ENCODE measurements at regions not wholly inside any gene's neighbourhood (a gene's known extent, or its start where the extent isn't known, plus 50 kb on each side); places are given as distances from the start of the nearest gene placed in this dataset.

DNA sequence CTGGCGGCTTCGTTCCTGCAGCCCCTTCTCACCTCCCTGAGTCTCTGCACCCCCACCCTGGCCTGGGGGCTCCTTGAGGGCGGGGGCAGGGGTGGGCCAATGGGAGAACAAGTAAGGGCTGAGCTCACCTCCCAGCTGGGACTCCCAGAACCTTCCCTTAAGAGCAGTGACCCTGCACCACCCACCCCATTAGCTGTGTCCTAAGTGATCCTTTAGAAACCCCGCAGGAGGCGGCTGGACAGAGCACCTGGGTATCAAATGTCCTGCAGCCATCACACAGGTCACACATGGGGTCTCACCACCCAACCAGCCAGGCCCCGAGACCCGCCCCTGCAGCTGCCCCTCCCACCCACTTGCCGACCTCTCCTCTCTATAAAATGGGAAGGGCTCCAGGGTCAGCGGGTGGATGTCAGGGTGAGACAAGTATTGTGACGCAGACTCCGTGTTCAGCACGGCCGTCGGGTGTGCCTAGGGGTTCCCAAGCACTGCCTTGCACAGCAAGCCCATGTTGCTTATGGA, 151.2 kb upstream of the C14orf180 start:
- DNase-seq: no peak
- H3K36me3 Mint-ChIP-seq (ENCODE audit: unreplicated experiment): peaks cover 6% of the 10 kb centered on the region
- peaks cover 8% of the 10 kb centered on the region for H3K4me1 Mint-ChIP-seq (ENCODE audit: low read depth, unreplicated experiment)
- H3K4me3 Mint-ChIP-seq (ENCODE audit: unreplicated experiment): no peak overlapping the region
- peaks cover 11% of the 10 kb centered on the region for H3K9me3 Mint-ChIP-seq (ENCODE audit: unreplicated experiment)
- peaks cover 20% of the 10 kb centered on the region for H3K27me3 Mint-ChIP-seq (ENCODE audit: unreplicated experiment)
- H3K27ac Mint-ChIP-seq (ENCODE audit: unreplicated experiment): no peak overlapping the region
- TF ChIP-seq CTCF (IDR thresholded peaks at IDR 0.05; ENCODE audit: partially characterized antibody, unreplicated experiment): no peak

- H3K27ac Mint-ChIP-seq (ENCODE audit: unreplicated experiment): no peak overlapping the region
- peaks cover 6% of the 10 kb centered on the region for H3K36me3 Mint-ChIP-seq (ENCODE audit: unreplicated experiment)
- peaks cover 20% of the 10 kb centered on the region for H3K27me3 Mint-ChIP-seq (ENCODE audit: unreplicated experiment)
- H3K4me1 Mint-ChIP-seq (ENCODE audit: low read depth, unreplicated experiment): peaks cover 8% of the 10 kb centered on the region
- no peak overlapping the region for H3K4me3 Mint-ChIP-seq (ENCODE audit: unreplicated experiment)
- no peak for DNase-seq
- no peak for TF ChIP-seq CTCF (IDR thresholded peaks at IDR 0.05; ENCODE audit: partially characterized antibody, unreplicated experiment)
- H3K9me3 Mint-ChIP-seq (ENCODE audit: unreplicated experiment): peaks cover 11% of the 10 kb centered on the region
Observed at GRCh38 chr14:104428860-104429259, 150.7 kb upstream of the C14orf180 start.

DNA sequence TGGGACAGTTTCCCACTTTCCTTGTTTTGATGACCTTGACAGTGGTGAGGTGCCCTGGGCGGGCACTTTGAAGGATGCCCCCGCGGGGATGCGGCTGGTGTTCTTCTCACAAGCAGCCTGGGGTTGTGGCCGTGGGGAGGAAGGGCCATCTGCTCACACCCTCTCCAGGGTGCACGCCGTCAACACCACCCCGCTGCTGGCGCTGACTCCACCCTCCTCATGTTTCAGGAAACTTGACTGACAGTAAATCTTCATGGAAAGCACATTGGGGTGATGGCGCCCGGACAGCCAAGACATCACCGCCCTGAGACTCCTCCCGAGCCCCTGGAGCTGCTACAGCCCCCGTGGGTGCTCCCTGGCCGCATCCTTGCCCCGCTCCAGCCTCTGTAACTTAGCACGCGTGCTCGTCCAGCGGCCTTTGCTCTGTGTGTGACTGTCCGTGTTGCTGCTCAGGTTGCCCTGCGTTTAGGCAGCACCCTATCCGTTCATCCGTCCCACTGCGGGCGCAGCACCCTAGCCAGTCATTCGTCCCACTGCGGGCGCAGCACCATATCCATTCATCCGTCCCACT, 150.2 kb upstream of the C14orf180 start:
- DNase-seq: no peak
- Mint-ChIP-seq H3K36me3 (ENCODE audit: unreplicated experiment) (peaks cover 6% of the 10 kb centered on the region), H3K27ac (ENCODE audit: unreplicated experiment) (no peak overlapping the region), H3K9me3 (ENCODE audit: unreplicated experiment) (peaks cover 11% of the 10 kb centered on the region), H3K4me3 (ENCODE audit: unreplicated experiment) (no peak overlapping the region), H3K4me1 (ENCODE audit: low read depth, unreplicated experiment) (peaks cover 8% of the 10 kb centered on the region), H3K27me3 (ENCODE audit: unreplicated experiment) (peaks cover 20% of the 10 kb centered on the region)
- TF ChIP-seq CTCF (IDR thresholded peaks at IDR 0.05; ENCODE audit: partially characterized antibody, unreplicated experiment): no peak

DNA sequence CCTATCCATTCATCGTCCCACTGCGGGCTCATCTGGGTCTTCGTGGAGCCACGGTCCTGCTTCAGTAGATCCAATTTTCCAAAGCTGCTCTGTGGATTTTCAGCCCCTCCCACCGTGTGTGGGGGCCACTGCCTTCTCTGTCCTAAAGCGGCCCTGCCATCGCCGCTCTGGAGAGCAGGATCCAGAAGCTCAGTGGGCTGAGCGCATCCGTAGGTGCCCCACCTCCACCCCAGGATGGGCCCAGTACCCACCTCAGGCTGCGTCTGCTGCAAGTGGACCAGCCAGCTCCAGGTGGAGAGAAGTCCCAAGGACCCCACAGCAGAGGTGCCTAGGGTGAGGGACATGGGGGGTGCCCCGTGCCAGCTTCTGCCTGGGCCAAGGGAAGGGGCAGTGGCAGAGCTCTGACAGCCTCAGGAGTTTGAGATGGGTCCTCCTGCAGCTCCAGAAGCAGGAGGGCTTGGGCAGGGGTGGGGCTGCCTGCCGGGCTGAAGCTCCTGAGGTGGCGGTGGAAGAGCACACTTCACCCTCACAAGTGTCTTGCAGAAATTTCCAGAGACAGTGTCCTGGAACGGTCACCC, 148.1 kb upstream of the C14orf180 start:
- peaks cover 18% of the 10 kb centered on the region for H3K27me3 Mint-ChIP-seq (ENCODE audit: unreplicated experiment)
- H3K27ac Mint-ChIP-seq (ENCODE audit: unreplicated experiment): no peak overlapping the region
- H3K4me3 Mint-ChIP-seq (ENCODE audit: unreplicated experiment): no peak overlapping the region
- peaks cover 8% of the 10 kb centered on the region for H3K4me1 Mint-ChIP-seq (ENCODE audit: low read depth, unreplicated experiment)
- peaks cover 6% of the 10 kb centered on the region for H3K36me3 Mint-ChIP-seq (ENCODE audit: unreplicated experiment)
- H3K9me3 Mint-ChIP-seq (ENCODE audit: unreplicated experiment): peaks cover 11% of the 10 kb centered on the region
- TF ChIP-seq CTCF (IDR thresholded peaks at IDR 0.05; ENCODE audit: partially characterized antibody, unreplicated experiment): no peak
- DNase-seq: no peak

- TF ChIP-seq CTCF (IDR thresholded peaks at IDR 0.05; ENCODE audit: partially characterized antibody, unreplicated experiment): no peak
- peaks cover 11% of the 10 kb centered on the region for H3K9me3 Mint-ChIP-seq (ENCODE audit: unreplicated experiment)
Observed at GRCh38 chr14:104431929-104432541, 147.5 kb upstream of the C14orf180 start.

More at GRCh38 chr14:104431929-104432541, 147.5 kb upstream of the C14orf180 start:
- Mint-ChIP-seq H3K4me3 (ENCODE audit: unreplicated experiment) (no peak overlapping the region), H3K4me1 (ENCODE audit: low read depth, unreplicated experiment) (peaks cover 8% of the 10 kb centered on the region), H3K27ac (ENCODE audit: unreplicated experiment) (no peak overlapping the region), H3K36me3 (ENCODE audit: unreplicated experiment) (peaks cover 6% of the 10 kb centered on the region), H3K27me3 (ENCODE audit: unreplicated experiment) (peaks cover 18% of the 10 kb centered on the region)
- DNase-seq: no peak

All from glutamatergic neuron (in vitro differentiated cells).